Tibial nerve (tissue), 4 donors: ENCODE measurements at regions not wholly inside any gene's neighbourhood (a gene's known extent, or its start where the extent isn't known, plus 50 kb on each side); places are given as distances from the start of the nearest gene placed in this dataset.

Experiments used
- CTCF ChIP-seq, 5 experiments: fragments of 200-600 bp in 3 of 5; fragments of 450-650 bp in 2 of 5; sonication (generic) in 3 of 5; IDR thresholded peaks; one replicate each; pipeline ENCODE4 v1.5.1; 2016 to 2019; ENCODE audit warnings: antibody characterized with exemption in 5 of 5, mild to moderate bottlenecking in 3 of 5, moderate library complexity in 2 of 5
- EP300 ChIP-seq, 2 donors: sonication (generic); formaldehyde crosslinking; IDR thresholded peaks; one replicate each; pipeline ENCODE4 v1.6.1; 2017; ENCODE audit warnings: antibody characterized with exemption in 2 of 2, mild to moderate bottlenecking in 1 of 2

DNA sequence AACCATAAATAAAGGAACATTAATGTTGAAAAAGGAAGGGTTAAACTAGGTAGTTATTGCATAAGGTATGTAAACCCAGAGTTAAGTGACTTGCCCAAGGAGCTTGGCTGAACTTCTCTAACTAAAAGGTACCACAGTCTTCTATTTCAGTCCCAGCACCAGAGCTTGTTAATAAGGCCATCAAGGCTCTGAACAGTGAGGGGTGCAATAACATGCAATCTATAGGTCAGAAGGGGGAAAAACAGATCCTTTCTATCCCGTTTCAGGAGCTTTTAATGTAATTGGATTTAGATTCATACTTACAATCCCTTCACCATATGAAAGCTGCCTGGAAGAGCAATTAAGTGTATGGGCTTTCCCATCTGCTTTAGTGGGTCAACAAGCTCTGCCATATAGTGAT, 441.5 kb upstream of the SPRY2 start:
- TF ChIP-seq CTCF (IDR thresholded peaks at IDR 0.05) = no peak
- TF ChIP-seq EP300 (IDR thresholded peaks at IDR 0.05) = no peak
